Right atrium auricular region (tissue), 2 donors: ENCODE measurements at regions not wholly inside any gene's neighbourhood (a gene's known extent, or its start where the extent isn't known, plus 50 kb on each side); places are given as distances from the start of the nearest gene placed in this dataset.

Experiments used
- DNase-seq: peaks from one replicate; pipeline ENCODE4 v3.0.0-alpha.2; 2019; ENCODE audit warnings: low spot score
- H3K27ac ChIP-seq, 2 donors: fragments of 200-600 bp; sonication (generic); 1 replicate in 1 of 2; 2 replicates in 1 of 2; pipeline ENCODE4 v1.5.1; 2016 to 2019
- H3K27me3 ChIP-seq, 2 donors: fragments of 200-600 bp; sonication (generic); one replicate each; pipeline versions ENCODE4 v1.5.1 to v1.6.0; 2017 to 2019
- H3K36me3 ChIP-seq: fragments of 200-600 bp; sonication (generic); one replicate; pipeline ENCODE4 v1.5.1; 2016
- H3K4me1 ChIP-seq, 2 donors: fragments of 200-600 bp; sonication (generic); one replicate each; pipeline versions ENCODE4 v1.5.1 to v1.6.0; 2017 to 2019
- H3K4me3 ChIP-seq, 2 donors: fragments of 200-600 bp; sonication (generic); 1 replicate in 1 of 2; 2 replicates in 1 of 2; pipeline ENCODE4 v1.5.1; 2017 to 2019; ENCODE audit warnings: mild to moderate bottlenecking in 1 of 2, moderate library complexity in 1 of 2
- H3K9me3 ChIP-seq, 2 donors: fragments of 200-600 bp; sonication (generic); one replicate each; pipeline ENCODE4 v1.5.1; 2019
- CTCF ChIP-seq, 2 donors: fragments of 200-600 bp; sonication (generic); IDR thresholded peaks; one replicate each; pipeline ENCODE4 v1.5.1; 2019; ENCODE audit warnings: antibody characterized with exemption in 2 of 2

GRCh38 chr2:145402706-145403277, 882.9 kb upstream of the ZEB2 start:
- TF ChIP-seq CTCF (IDR thresholded peaks at IDR 0.05), result no peak
- Histone ChIP-seq H3K4me1 (no peaks in the 10 kb centered on the region), H3K27me3 (no peaks in the 10 kb centered on the region), H3K27ac (no peak overlapping the region), H3K4me3 (no peak overlapping the region), H3K36me3 (no peaks in the 10 kb centered on the region), H3K9me3 (no peaks in the 10 kb centered on the region)
- DNase-seq, result no peak

- no peak for TF ChIP-seq CTCF (IDR thresholded peaks at IDR 0.05)
- no peaks in the 10 kb centered on the region for H3K4me1 ChIP-seq
- no peak overlapping the region for H3K27ac ChIP-seq
- no peaks in the 10 kb centered on the region for H3K9me3 ChIP-seq
- H3K4me3 ChIP-seq, result no peak overlapping the region
- DNase-seq, result no peak
- H3K36me3 ChIP-seq, result no peaks in the 10 kb centered on the region
- no peaks in the 10 kb centered on the region for H3K27me3 ChIP-seq
These were observed 879.2 kb upstream of the ZEB2 start for GRCh38 chr2:145399131-145399530.

GRCh38 chr2:145394181-145394580, 874.3 kb upstream of the ZEB2 start:
- no peaks in the 10 kb centered on the region for H3K36me3 ChIP-seq
- no peak for TF ChIP-seq CTCF (IDR thresholded peaks at IDR 0.05)

GRCh38 chr2:145386973-145387372, 867.1 kb upstream of the ZEB2 start:
- Histone ChIP-seq H3K9me3 (no peaks in the 10 kb centered on the region), H3K27ac (no peak overlapping the region), H3K36me3 (no peaks in the 10 kb centered on the region), H3K4me3 (no peak overlapping the region), H3K4me1 (no peaks in the 10 kb centered on the region), H3K27me3 (no peaks in the 10 kb centered on the region)
- DNase-seq, result no peak
- no peak for TF ChIP-seq CTCF (IDR thresholded peaks at IDR 0.05)

More at GRCh38 chr2:145394181-145394580, 874.3 kb upstream of the ZEB2 start:
- H3K9me3 ChIP-seq, result no peaks in the 10 kb centered on the region
- no peaks in the 10 kb centered on the region for H3K27me3 ChIP-seq
- H3K27ac ChIP-seq, result no peak overlapping the region
- no peak overlapping the region for H3K4me3 ChIP-seq
- DNase-seq, result no peak
- no peaks in the 10 kb centered on the region for H3K4me1 ChIP-seq

- Histone ChIP-seq H3K36me3 (no peaks in the 10 kb centered on the region), H3K9me3 (no peaks in the 10 kb centered on the region), H3K4me1 (no peaks in the 10 kb centered on the region), H3K4me3 (no peak overlapping the region), H3K27me3 (no peaks in the 10 kb centered on the region), H3K27ac (no peak overlapping the region)
- DNase-seq, result no peak
- TF ChIP-seq CTCF (IDR thresholded peaks at IDR 0.05), result no peak
These were observed 864.0 kb upstream of the ZEB2 start for GRCh38 chr2:145383961-145384360.

DNA sequence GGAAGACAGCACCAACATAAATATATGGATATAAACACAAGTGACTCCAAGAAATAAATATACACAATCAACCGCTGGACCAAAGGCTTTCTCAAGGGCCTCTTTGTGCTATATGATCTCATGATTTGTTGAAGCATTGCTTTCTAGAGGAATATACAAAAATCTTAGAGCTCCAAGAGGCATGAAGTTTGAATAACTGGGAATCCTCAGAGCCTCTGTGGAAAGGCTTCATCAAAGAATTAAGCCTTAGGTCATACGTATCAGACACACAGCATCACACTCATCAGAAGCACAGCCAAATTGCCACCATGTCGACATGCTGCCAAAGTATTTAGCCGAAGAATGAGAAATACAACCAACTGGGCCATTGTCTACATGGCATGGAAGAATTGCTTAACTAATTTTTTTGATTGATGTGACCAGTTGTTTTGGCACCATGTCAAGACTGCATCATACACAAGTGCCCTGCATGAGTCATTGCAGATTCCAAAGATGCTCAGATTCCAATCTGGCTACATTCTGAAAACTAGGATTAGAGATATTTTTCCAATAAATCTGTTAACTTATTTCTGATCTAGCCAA, 860.6 kb upstream of the ZEB2 start:
- no peak overlapping the region for H3K27ac ChIP-seq
- no peaks in the 10 kb centered on the region for H3K36me3 ChIP-seq
- no peak for DNase-seq
- H3K4me3 ChIP-seq, result no peak overlapping the region
- no peaks in the 10 kb centered on the region for H3K9me3 ChIP-seq
- H3K27me3 ChIP-seq, result no peaks in the 10 kb centered on the region
- H3K4me1 ChIP-seq, result no peaks in the 10 kb centered on the region
- TF ChIP-seq CTCF (IDR thresholded peaks at IDR 0.05), result no peak
